HG03175 (cell line): ENCODE measurements at regions not wholly inside any gene's neighbourhood (a gene's known extent, or its start where the extent isn't known, plus 50 kb on each side); places are given as distances from the start of the nearest gene placed in this dataset.

Experiments
- ATAC-seq: cut with Tn5 transposase; IDR thresholded peaks from one replicate; pipeline ENCODE4 v1.9.1; 2021; ENCODE audit warnings: mild to moderate bottlenecking, moderate library complexity; ENCODE audit not compliant: unreplicated experiment

DNA sequence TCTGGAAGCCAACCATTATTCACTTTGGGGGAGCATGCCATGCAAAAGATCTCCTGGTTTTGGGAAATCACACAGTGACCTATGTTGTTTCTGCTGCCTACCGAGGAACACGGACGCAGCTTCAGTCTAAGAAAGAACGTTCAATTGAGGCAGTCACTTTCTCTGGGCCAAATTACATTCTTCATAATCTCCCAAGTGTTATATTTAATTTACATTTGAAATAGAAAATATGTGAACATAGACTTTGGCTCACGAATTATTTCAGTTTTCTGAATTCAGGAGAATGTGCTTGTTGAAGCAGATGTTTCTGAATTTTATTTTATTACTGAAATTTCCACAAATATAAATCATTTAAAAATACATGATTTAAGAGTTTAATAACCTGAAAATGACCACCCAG lies 93.6 kb upstream of the KCNJ16 start:
- ATAC-seq = no peak

DNA sequence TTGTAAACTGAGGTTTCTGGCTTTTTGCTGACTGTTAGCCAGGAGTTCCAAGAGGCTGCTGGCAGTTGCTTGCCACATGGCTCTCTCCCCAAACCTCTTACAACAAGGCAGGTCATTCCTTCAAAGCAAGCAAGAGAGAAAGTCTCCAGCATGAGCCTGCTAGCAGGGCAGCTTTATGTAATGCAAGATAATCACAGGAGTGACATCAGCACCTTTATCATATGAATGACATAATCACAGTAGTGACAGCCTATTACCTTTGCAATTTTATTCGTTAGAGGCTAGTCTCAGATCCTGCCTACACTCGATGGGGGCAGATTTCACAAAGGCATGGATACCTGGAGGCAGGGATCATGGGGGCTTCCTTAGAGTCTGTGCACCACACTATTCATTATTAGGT lies 79.5 kb upstream of the KCNJ16 start:
- no peak for ATAC-seq

- ATAC-seq = no peak
These were observed 77.7 kb upstream of the KCNJ16 start for GRCh38 chr17:69997332-69997731.

DNA sequence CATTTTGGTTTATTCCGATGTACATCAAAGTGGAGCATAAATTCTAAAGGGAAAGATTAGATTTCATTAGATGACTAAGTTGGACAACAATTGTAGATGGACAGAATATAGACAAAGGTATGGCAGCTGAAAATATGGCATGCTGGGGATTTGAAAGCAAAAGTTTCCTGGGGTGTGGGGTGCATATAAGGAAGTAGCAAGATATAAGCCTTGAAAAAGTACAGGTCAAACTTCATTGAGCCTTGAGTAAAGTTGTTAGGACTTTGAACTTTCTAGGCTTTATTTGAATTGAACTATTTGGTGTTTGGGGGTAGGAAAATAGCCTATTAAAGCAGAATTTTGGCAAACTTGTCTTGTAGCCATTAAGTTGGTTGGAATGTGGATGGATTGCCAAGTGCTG lies 75.8 kb upstream of the KCNJ16 start:
- ATAC-seq = no peak

- no peak for ATAC-seq
These were observed 68.9 kb upstream of the KCNJ16 start for GRCh38 chr17:70006159-70006558.

DNA sequence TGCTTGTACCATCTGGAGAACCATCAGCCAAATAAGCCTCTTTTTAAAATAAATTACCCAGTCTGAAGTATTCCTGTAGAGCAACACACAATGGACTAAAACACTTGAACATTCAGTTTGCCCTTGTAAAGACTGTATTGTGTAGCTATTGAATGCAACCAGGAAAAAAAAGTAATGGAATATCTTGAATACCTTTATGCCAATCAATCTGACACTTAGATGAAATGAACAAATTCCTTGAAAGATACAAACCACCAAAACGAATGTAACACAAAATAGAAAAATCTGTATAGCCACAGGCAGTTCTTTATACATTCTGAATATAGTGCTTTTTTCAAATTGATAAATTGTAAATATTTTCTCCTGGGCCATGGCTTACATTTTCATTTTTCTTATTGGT lies 63.3 kb upstream of the KCNJ16 start:
- ATAC-seq = no peak

DNA sequence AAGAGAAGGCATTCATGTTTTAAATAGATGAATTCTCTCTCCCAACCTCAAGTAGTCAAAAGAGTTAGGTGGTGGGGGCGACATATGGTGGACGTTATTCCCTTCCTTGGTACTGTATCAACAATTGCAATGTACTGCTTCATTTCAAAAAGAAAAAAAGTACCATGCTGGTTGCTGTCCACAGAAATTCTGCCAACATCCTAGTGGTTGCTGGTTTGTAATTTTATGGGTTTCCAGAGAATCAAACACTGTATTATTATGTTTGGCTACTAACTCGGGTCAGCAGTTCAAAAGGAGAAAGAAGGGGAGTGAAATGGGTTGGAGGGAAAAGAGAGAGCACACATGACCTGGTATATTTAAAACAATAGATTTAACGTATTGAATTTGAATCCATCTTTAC lies 61.1 kb upstream of the KCNJ16 start:
- ATAC-seq = no peak

DNA sequence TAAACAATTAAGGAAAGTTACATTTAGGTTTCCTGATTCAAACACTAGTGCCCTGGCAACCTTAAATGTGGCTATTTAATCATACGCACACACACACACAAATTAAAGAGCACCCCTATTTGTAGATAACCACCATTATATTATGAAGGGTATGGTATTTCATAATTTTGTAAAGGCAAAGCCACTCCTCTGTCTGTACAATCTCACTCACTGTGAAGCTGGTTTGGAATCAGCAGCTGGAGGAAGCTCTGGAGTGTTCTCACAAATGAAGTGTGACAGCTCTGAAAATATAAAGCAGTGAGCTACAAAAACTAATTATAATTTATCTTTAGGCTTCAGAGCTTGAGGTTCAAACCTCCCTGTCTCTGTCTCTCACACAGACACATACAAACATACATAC lies 57.9 kb upstream of the KCNJ16 start:
- no peak for ATAC-seq

DNA sequence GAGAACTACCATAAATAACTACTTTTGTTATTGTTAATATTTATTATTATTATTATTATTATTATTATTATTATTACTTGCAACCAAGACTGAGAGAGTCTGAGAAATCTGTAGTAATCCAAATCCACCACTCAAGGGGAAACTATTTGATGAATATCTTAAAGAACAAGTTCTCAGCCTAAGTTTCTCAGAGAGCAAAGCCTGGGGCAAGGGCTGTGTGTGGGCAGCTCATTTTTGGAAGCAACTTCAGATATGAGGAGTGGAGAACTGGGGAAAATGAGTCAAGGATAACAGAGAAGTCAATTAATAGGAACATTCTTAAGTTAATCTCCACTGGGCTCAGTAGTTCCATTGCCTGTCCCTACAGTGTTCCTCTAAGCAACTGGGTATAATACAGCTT lies 57.1 kb upstream of the KCNJ16 start:
- ATAC-seq = no peak

GRCh38 chr17:70021726-70022125 lies 53.3 kb upstream of the KCNJ16 start:
- ATAC-seq = no peak

DNA sequence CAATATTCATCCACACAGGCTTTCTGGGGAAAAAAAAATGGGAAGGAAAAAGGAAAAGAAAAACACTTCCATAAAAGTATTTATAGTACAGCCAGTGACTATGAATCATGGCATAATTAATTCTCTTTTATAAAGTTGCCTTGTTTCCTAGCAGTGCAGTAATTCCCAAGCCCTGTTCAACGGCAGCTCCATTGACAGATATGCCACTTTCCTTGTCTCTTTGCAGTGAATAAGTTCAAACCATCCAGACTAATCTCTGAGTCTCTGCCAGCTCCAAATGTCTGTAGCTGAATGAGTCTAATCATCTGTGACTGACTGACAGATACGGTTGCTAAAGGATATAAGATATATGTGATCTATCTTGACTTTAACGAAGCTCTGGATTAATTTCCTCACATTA lies 52.9 kb upstream of the KCNJ16 start:
- no peak for ATAC-seq

GRCh38 chr17:70024253-70024652 lies 50.8 kb upstream of the KCNJ16 start:
- no peak for ATAC-seq
